GM21515 (cell line): ENCODE measurements at regions not wholly inside any gene's neighbourhood (a gene's known extent, or its start where the extent isn't known, plus 50 kb on each side); places are given as distances from the start of the nearest gene placed in this dataset.

Source experiments
- ATAC-seq: cut with Tn5 transposase; IDR thresholded peaks from one replicate; pipeline ENCODE4 v1.9.1; 2021; ENCODE audit not compliant: unreplicated experiment

DNA sequence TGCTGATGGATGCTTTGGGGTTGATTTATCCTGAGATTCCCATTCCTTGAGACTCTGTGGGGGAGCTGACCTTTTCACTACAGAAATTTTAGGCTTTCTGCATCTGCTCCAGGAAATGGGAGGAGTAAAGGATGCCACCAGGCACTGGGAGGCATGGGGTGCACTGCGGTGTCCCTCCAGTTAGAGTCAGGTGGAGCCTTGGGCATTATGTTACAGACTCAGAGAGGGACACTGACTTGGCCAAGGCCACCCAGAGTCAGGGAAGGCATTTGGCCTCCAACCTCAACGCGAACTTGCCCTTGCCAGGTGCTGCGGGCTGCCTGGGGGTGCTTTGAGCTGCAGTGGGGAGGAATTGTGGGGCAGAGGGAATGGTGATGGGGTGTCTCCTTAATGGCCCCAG is 58.0 kb upstream of the TBX3 start:
- ATAC-seq: no peak

DNA sequence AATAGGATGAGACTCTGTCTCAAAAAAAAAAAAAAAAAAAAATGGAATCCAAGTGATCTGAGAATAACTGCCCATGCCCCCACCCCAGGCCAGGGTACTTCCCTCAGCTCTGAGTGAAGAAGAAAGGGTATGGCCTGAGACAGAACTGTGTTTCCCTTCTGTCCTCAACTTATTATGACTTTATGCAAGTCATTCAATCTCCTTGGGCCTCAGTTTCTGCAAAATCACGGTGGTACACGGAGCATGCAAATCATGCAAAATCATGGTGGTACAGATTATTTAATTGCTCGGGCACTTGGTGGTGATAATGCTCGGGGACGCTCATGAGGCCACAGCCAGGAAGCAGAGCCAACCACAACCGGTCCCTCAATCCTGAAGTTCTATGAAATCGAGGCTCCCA is 56.5 kb upstream of the TBX3 start:
- ATAC-seq: no peak

DNA sequence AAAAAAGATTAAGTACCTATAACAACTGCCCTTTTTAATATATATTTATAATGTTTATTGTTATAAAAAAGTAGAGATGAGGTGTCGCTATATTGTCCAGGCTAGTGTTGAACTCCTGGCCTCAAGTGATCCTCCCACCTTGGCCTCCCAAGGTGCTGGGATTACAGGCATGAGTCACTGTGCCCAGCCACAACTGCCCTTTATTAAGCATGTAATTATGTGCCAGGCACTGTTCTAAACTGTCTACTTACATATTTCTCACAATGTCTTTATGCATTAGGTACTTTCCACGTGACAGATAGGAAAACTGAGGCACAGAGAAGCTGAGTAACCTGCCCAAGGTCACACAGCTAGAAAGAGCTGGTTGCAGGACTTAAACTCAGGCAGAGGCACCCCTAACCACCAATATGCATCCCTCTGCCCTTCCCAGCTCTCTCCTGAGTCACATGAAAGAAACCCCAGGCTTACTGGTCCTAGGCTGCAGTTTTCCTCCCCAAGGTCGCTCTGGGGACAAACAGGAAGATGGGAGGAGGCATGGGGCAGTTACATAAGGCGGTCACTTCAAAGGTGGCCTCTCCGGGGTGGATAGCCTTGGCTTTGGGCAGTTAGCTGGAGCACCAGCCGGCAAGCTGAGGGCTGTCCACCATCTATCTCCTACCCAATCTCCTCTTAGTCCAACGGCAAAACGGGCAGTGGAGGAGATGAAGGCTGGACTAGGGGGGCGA is 54.6 kb upstream of the TBX3 start:
- no peak for ATAC-seq

DNA sequence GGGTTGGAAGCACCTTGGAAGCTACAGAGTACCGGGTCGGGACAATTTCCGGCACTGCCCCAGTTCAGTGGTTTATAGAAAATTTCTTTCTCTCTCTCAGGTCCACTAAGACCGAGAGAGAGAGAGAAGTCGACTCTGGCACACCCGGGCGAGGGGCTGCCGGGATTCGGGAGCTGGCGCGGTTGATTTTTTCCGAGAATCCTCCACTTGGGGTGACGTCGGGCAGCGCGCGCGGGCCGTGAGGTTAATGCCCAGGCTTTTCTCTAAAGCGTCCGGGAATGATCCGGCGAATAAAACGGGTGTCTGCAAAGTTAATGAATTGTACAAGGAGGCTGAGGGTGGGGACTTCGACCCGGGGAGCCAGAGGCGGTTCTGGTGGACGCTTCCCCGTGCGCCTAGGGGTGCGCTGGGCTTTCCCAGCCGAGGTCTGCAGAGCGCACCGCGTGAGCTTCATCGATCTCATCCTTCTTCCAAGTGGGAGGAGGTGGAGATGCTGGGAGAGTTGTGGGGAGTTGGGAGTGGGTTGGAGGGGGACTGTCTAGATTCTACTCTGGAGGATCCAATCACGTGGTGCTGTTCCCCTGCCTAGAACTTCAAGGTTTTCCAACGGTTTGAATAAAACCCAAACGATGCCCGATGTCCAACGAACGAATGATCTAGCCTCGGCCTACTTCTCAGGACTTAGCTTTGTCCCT is 51.9 kb upstream of the TBX3 start:
- no peak for ATAC-seq

DNA sequence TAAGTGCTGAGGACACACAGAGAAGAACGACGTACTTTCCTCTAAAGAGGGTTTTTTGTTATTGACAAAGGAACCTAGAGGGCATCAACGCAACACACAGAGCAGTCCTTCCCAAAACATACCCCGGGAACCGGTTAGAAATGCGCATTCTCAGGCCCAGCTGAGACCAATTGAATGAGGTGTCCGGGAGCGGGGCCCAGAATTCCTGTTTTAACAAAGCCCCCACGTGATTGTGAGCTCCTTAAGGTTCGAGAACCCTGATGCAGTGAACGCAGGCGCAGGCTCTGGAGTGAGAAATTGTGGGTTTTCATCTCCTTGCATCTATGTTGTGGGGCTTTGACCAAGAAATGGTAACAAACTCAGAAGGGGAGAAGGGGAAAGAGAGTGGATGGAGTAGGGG is 51.0 kb upstream of the TBX3 start:
- no peak for ATAC-seq

DNA sequence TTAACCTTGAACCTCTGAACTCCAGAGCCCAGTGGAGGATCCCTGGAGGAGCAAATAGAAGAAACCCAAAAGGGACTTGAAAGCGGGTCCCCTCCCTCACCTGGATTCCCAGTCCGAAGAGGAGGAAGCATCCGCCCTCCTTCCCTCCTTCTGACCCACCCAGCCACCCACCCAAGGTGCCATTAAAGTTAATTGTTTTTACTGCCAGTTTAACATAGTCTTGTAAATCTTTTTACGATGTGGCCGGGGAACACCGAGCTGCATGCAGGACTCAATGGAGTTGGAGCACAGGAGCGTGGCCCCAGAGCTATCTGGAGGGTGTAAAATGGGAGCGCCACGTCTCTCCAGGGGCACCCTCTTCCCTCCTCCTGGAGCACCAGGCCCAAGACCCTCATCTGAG is 49.9 kb upstream of the TBX3 start:
- no peak for ATAC-seq
